GM23338 (cell line): ENCODE measurements at regions not wholly inside any gene's neighbourhood (a gene's known extent, or its start where the extent isn't known, plus 50 kb on each side); places are given as distances from the start of the nearest gene placed in this dataset.

Experiments used
- ATAC-seq: fragments of 200-7000 bp; cut with Tn5 transposase; 3 replicates; pipeline ENCODE4 v1.9.1; 2020
- DNase-seq: peaks from one replicate; pipeline ENCODE4 v3.0.0-alpha.2; 2015; ENCODE audit warnings: low spot score
- H2AFZ ChIP-seq: fragments of 200-600 bp; sonication (generic); 2 replicates; pipeline ENCODE4 v1.8.0; 2016; ENCODE audit warnings: antibody characterized with exemption, mild to moderate bottlenecking, moderate library complexity
- H3F3A ChIP-seq: fragments of 200-600 bp; sonication (generic); replicated peaks from 2 replicates; pipeline ENCODE4 v1.8.0; 2017; ENCODE audit warnings: antibody characterized with exemption, mixed run types, low read depth
- H3K27ac ChIP-seq: fragments of 200-600 bp; sonication (generic); 2 replicates; pipeline ENCODE4 v1.6.1; 2016; ENCODE audit warnings: low read depth
- H3K27me3 ChIP-seq: fragments of 200-600 bp; sonication (generic); 2 replicates; pipeline ENCODE4 v1.8.0; 2016; ENCODE audit warnings: mild to moderate bottlenecking, mixed run types, moderate library complexity; ENCODE audit not compliant: insufficient read depth
- H3K36me3 ChIP-seq: fragments of 200-600 bp; sonication (generic); 2 replicates; pipeline ENCODE4 v1.8.0; 2016; ENCODE audit warnings: mild to moderate bottlenecking; ENCODE audit not compliant: insufficient read depth
- H3K4me1 ChIP-seq: fragments of 200-600 bp; sonication (generic); 2 replicates; pipeline ENCODE4 v1.8.0; 2016; ENCODE audit warnings: mild to moderate bottlenecking, moderate library complexity; ENCODE audit not compliant: insufficient read depth
- H3K4me2 ChIP-seq: fragments of 200-600 bp; sonication (generic); 2 replicates; pipeline ENCODE4 v1.7.1; 2017; ENCODE audit warnings: mixed run types
- H3K4me3 ChIP-seq: fragments of 200-600 bp; sonication (generic); 2 replicates; pipeline ENCODE4 v1.6.1; 2016; ENCODE audit warnings: mixed run types
- H3K79me2 ChIP-seq: fragments of 200-600 bp; sonication (generic); replicated peaks from 2 replicates; pipeline ENCODE4 v1.8.0; 2017; ENCODE audit warnings: mild to moderate bottlenecking; ENCODE audit not compliant: insufficient read depth
- H3K9me2 ChIP-seq: fragments of 200-600 bp; sonication (generic); 2 replicates; pipeline ENCODE4 v1.8.0; 2017; ENCODE audit not compliant: insufficient read depth
- H4K20me1 ChIP-seq: fragments of 200-600 bp; sonication (generic); replicated peaks from 2 replicates; pipeline ENCODE4 v1.8.0; 2017; ENCODE audit warnings: mild to moderate bottlenecking; ENCODE audit not compliant: insufficient read depth
- H3K27ac Mint-ChIP-seq: 2 replicates; pipeline ENCODE4 v1.8.0; 2020; ENCODE audit warnings: inconsistent platforms, mild to moderate bottlenecking, moderate library complexity, mixed read lengths
- H3K27me3 Mint-ChIP-seq: 3 replicates; pipeline ENCODE4 v1.8.0; 2022; ENCODE audit warnings: low read depth, mild to moderate bottlenecking, moderate library complexity, mixed read lengths, inconsistent platforms; ENCODE audit not compliant: insufficient read depth, poor library complexity
- H3K36me3 Mint-ChIP-seq: 3 replicates; pipeline ENCODE4 v1.8.0; 2021; ENCODE audit warnings: low read depth, mild to moderate bottlenecking, inconsistent platforms, moderate library complexity, mixed read lengths
- H3K4me1 Mint-ChIP-seq: 3 replicates; pipeline ENCODE4 v1.8.0; 2020; ENCODE audit warnings: mild to moderate bottlenecking, inconsistent platforms, mixed read lengths
- H3K4me3 Mint-ChIP-seq: 3 replicates; pipeline ENCODE4 v1.8.0; 2021; ENCODE audit warnings: moderate library complexity, mild to moderate bottlenecking, inconsistent platforms, mixed read lengths
- H3K9me3 Mint-ChIP-seq: 3 replicates; pipeline ENCODE4 v1.8.0; 2020; ENCODE audit warnings: moderate library complexity, mild to moderate bottlenecking, inconsistent platforms, mixed read lengths
- EZH2phosphoT487 ChIP-seq: fragments of 200-600 bp; sonication (generic); IDR thresholded peaks from one replicate; pipeline ENCODE4 v1.8.1; 2018; ENCODE audit warnings: antibody characterized with exemption; ENCODE audit not compliant: unreplicated experiment
- ZNF331 ChIP-seq: fragments of 250-450 bp; sonication (Bioruptor Pico); IDR thresholded peaks from 2 replicates; pipeline ENCODE4 v1.5.0; 2020; ENCODE audit warnings: low read depth, mild to moderate bottlenecking, moderate library complexity
- TF ChIP-seq, protein P1 (sequence below): fragments of 250-450 bp; sonication (Bioruptor Pico); IDR thresholded peaks from 2 replicates; pipeline ENCODE4 v1.5.0; 2020; ENCODE audit warnings: mild to moderate bottlenecking, moderate library complexity
- TF ChIP-seq, protein P2 (sequence below), 2 experiments: fragments of 200-600 bp in 1 of 2; sonication (generic) in 1 of 2; conservative IDR thresholded peaks; 2 replicates each; pipeline versions ENCODE4 v1.5.1 to v1.6.1; 2016 to 2017; ENCODE audit warnings: antibody characterized with exemption in 2 of 2, low read depth in 2 of 2, mild to moderate bottlenecking in 2 of 2, moderate library complexity in 1 of 2
- TF ChIP-seq, protein P3 (sequence below): IDR thresholded peaks from 2 replicates; pipeline ENCODE4 v1.6.1; 2016; ENCODE audit warnings: antibody characterized with exemption

- TF ChIP-seq, protein P1, sequence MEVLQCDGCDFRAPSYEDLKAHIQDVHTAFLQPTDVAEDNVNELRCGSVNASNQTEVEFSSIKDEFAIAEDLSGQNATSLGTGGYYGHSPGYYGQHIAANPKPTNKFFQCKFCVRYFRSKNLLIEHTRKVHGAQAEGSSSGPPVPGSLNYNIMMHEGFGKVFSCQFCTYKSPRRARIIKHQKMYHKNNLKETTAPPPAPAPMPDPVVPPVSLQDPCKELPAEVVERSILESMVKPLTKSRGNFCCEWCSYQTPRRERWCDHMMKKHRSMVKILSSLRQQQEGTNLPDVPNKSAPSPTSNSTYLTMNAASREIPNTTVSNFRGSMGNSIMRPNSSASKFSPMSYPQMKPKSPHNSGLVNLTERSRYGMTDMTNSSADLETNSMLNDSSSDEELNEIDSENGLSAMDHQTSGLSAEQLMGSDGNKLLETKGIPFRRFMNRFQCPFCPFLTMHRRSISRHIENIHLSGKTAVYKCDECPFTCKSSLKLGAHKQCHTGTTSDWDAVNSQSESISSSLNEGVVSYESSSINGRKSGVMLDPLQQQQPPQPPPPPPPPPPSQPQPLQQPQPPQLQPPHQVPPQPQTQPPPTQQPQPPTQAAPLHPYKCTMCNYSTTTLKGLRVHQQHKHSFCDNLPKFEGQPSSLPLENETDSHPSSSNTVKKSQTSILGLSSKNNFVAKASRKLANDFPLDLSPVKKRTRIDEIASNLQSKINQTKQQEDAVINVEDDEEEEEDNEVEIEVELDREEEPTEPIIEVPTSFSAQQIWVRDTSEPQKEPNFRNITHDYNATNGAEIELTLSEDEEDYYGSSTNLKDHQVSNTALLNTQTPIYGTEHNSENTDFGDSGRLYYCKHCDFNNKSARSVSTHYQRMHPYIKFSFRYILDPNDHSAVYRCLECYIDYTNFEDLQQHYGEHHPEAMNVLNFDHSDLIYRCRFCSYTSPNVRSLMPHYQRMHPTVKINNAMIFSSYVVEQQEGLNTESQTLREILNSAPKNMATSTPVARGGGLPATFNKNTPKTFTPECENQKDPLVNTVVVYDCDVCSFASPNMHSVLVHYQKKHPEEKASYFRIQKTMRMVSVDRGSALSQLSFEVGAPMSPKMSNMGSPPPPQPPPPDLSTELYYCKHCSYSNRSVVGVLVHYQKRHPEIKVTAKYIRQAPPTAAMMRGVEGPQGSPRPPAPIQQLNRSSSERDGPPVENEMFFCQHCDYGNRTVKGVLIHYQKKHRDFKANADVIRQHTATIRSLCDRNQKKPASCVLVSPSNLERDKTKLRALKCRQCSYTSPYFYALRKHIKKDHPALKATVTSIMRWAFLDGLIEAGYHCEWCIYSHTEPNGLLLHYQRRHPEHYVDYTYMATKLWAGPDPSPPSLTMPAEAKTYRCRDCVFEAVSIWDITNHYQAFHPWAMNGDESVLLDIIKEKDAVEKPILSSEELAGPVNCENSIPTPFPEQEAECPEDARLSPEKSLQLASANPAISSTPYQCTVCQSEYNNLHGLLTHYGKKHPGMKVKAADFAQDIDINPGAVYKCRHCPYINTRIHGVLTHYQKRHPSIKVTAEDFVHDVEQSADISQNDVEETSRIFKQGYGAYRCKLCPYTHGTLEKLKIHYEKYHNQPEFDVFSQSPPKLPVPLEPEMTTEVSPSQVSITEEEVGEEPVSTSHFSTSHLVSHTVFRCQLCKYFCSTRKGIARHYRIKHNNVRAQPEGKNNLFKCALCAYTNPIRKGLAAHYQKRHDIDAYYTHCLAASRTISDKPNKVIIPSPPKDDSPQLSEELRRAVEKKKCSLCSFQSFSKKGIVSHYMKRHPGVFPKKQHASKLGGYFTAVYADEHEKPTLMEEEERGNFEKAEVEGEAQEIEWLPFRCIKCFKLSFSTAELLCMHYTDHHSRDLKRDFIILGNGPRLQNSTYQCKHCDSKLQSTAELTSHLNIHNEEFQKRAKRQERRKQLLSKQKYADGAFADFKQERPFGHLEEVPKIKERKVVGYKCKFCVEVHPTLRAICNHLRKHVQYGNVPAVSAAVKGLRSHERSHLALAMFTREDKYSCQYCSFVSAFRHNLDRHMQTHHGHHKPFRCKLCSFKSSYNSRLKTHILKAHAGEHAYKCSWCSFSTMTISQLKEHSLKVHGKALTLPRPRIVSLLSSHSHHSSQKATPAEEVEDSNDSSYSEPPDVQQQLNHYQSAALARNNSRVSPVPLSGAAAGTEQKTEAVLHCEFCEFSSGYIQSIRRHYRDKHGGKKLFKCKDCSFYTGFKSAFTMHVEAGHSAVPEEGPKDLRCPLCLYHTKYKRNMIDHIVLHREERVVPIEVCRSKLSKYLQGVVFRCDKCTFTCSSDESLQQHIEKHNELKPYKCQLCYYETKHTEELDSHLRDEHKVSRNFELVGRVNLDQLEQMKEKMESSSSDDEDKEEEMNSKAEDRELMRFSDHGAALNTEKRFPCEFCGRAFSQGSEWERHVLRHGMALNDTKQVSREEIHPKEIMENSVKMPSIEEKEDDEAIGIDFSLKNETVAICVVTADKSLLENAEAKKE (CRISPR knock-in tag) = no peak
Observed at GRCh38 chr1:195866781-195867222, 741.4 kb downstream of the KCNT2 start (continued).

GRCh38 chr1:195866091-195866780 is 742.0 kb downstream of the KCNT2 start:
- H3K4me3 ChIP-seq = no peak overlapping the region
- no peak for ATAC-seq
- H3K4me2 ChIP-seq = no peak overlapping the region
- no peaks in the 10 kb centered on the region for H3K79me2 ChIP-seq
- no peak for DNase-seq
- no peaks in the 10 kb centered on the region for H3K9me2 ChIP-seq
- peak overlapping the region; percentile 63; the same call in 1 of the 2 replicates for H2AFZ ChIP-seq
- H3F3A ChIP-seq = no peaks in the 10 kb centered on the region
- H3K9me3 Mint-ChIP-seq = no peaks in the 10 kb centered on the region
- H3K36me3 Mint-ChIP-seq = no peaks in the 10 kb centered on the region
- H3K4me3 Mint-ChIP-seq = no peak overlapping the region
- H3K27me3 ChIP-seq = no peaks in the 10 kb centered on the region
- peaks cover 9% of the 10 kb centered on the region; the same call in 2 of the 3 replicates for H3K4me1 Mint-ChIP-seq
- no peak overlapping the region for H3K27ac ChIP-seq
- H3K36me3 ChIP-seq = no peaks in the 10 kb centered on the region
- H3K27me3 Mint-ChIP-seq = no peaks in the 10 kb centered on the region
- H3K27ac Mint-ChIP-seq = peak overlapping the region; percentile 64
- H3K4me1 ChIP-seq = peaks cover 12% of the 10 kb centered on the region
- no peaks in the 10 kb centered on the region for H4K20me1 ChIP-seq
- TF ChIP-seq EZH2phosphoT487 (no peak), ZNF331 (no peak)
- TF ChIP-seq, protein P2, sequence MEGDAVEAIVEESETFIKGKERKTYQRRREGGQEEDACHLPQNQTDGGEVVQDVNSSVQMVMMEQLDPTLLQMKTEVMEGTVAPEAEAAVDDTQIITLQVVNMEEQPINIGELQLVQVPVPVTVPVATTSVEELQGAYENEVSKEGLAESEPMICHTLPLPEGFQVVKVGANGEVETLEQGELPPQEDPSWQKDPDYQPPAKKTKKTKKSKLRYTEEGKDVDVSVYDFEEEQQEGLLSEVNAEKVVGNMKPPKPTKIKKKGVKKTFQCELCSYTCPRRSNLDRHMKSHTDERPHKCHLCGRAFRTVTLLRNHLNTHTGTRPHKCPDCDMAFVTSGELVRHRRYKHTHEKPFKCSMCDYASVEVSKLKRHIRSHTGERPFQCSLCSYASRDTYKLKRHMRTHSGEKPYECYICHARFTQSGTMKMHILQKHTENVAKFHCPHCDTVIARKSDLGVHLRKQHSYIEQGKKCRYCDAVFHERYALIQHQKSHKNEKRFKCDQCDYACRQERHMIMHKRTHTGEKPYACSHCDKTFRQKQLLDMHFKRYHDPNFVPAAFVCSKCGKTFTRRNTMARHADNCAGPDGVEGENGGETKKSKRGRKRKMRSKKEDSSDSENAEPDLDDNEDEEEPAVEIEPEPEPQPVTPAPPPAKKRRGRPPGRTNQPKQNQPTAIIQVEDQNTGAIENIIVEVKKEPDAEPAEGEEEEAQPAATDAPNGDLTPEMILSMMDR (conservative IDR thresholded peaks at IDR 0.05; ENCODE audit: low read depth in 2 of 2) = no peak
- TF ChIP-seq, protein P3, sequence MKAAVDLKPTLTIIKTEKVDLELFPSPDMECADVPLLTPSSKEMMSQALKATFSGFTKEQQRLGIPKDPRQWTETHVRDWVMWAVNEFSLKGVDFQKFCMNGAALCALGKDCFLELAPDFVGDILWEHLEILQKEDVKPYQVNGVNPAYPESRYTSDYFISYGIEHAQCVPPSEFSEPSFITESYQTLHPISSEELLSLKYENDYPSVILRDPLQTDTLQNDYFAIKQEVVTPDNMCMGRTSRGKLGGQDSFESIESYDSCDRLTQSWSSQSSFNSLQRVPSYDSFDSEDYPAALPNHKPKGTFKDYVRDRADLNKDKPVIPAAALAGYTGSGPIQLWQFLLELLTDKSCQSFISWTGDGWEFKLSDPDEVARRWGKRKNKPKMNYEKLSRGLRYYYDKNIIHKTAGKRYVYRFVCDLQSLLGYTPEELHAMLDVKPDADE = no peak
- TF ChIP-seq, protein P1 (CRISPR knock-in tag) = no peak
